NCI-H1105 treated with DMSO at 0.1 percent for 48 hours (cell line): ENCODE measurements at regions not wholly inside any gene's neighbourhood (a gene's known extent, or its start where the extent isn't known, plus 50 kb on each side); places are given as distances from the start of the nearest gene placed in this dataset.

Experiments used
- DNase-seq: peaks from one replicate; lab custom pipeline; 2025; lab: John Stamatoyannopoulos, UW

GRCh38 chr13:20351281-20352022 lies 119.3 kb upstream of the GJB6 start:
- DNase-seq: no peak

- DNase-seq: no peak
Measured at GRCh38 chr13:20350819-20351218, 118.7 kb upstream of the GJB6 start.

- DNase-seq: no peak
Measured at GRCh38 chr13:20350382-20350763, 118.3 kb upstream of the GJB6 start.

GRCh38 chr13:20349564-20350381 lies 117.7 kb upstream of the GJB6 start:
- no peak for DNase-seq

GRCh38 chr13:20348645-20349408 lies 116.7 kb upstream of the GJB6 start:
- DNase-seq: no peak

- DNase-seq: no peak
Measured at GRCh38 chr13:20348018-20348417, 115.9 kb upstream of the GJB6 start.

- DNase-seq: no peak
Measured at GRCh38 chr13:20344836-20345490, 112.8 kb upstream of the GJB6 start.

- no peak for DNase-seq
Measured at GRCh38 chr13:20342311-20342710, 110.2 kb upstream of the GJB6 start.

- DNase-seq: peak; percentile 3
Measured at GRCh38 chr13:20340759-20341171, 108.6 kb upstream of the GJB6 start.

GRCh38 chr13:20340136-20340758 lies 108.1 kb upstream of the GJB6 start:
- DNase-seq: no peak

GRCh38 chr13:20337884-20338551 lies 105.9 kb upstream of the GJB6 start:
- DNase-seq: no peak

- DNase-seq: no peak
Measured at GRCh38 chr13:20336761-20337160, 104.6 kb upstream of the GJB6 start.

- no peak for DNase-seq
Measured at GRCh38 chr13:20334309-20334708, 102.2 kb upstream of the GJB6 start.

GRCh38 chr13:20332361-20333096 lies 100.4 kb upstream of the GJB6 start:
- DNase-seq: no peak

- DNase-seq: no peak
Measured at GRCh38 chr13:20331949-20332348, 99.8 kb upstream of the GJB6 start.

- no peak for DNase-seq
Measured at GRCh38 chr13:20331419-20331818, 99.3 kb upstream of the GJB6 start.

- DNase-seq: no peak
Measured at GRCh38 chr13:20326809-20327208, 94.7 kb upstream of the GJB6 start.

GRCh38 chr13:20326276-20326675 lies 94.2 kb upstream of the GJB6 start:
- DNase-seq: no peak

- no peak for DNase-seq
Measured at GRCh38 chr13:20320885-20321284, 88.8 kb upstream of the GJB6 start.

- no peak for DNase-seq
Measured at GRCh38 chr13:20313896-20314295, 81.8 kb upstream of the GJB6 start.
